K562 (cell line): ENCODE measurements at regions not wholly inside any gene's neighbourhood (a gene's known extent, or its start where the extent isn't known, plus 50 kb on each side); places are given as distances from the start of the nearest gene placed in this dataset.

ENCODE experiments used
- ATAC-seq: fragments of 200-7000 bp; cut with Tn5 transposase; 3 replicates; pipeline ENCODE4 v1.9.1; 2020; ENCODE audit warnings: moderate library complexity
- BruUV-seq: library from RNA; stranded (reverse); fragments of 400-500 nt; replicated peaks from 2 replicates; lab custom pipeline; 2021; lab: Mats Ljungman, UMichigan
- CTCF ChIA-PET: fragments of 300-600 bp; formaldehyde crosslinking; extraction: SDS; loops from one replicate; lab custom pipeline; 2021; ENCODE audit warnings: low intra/inter-chr PET ratio; lab: Yijun Ruan, JAX
- POLR2A ChIA-PET: fragments of 300-600, 350-650 bp; sonication (Branson Sonifier 250); formaldehyde crosslinking; extraction: SDS; loops from one replicate; lab custom pipeline; 2021; ENCODE audit warnings: antibody characterized with exemption, inconsistent platforms; lab: Yijun Ruan, JAX
- DNase-seq, 4 experiments: peaks; one replicate each; pipeline versions ENCODE4 v3.0.0 to v3.0.0-alpha.2; 2011 to 2018; ENCODE audit warnings: low spot score in 3 of 4, mixed read lengths in 3 of 4; ENCODE audit errors: extremely low read depth in 1 of 4
- FAIRE-seq: peaks from 2 replicates; lab custom pipeline; 2011; peaks lifted over from hg19 to GRCh38; lab: Jason Lieb, UNC
- H2AFZ ChIP-seq: 2 replicates; pipeline ENCODE4 v1.6.0; 2011; ENCODE audit warnings: low read depth, low read length, control low read depth, inconsistent platforms
- H3K27ac ChIP-seq: fragments of 200-600 bp; 3 replicates; pipeline ENCODE4 v1.8.0; 2011; ENCODE audit warnings: low read depth, mild to moderate bottlenecking, control low read depth, inconsistent platforms, low read length, moderate library complexity, mixed read lengths; ENCODE audit errors: extremely low read depth
- H3K27me3 ChIP-seq, 2 experiments: fragments of 300-600 bp in 1 of 2; 2 replicates in 1 of 2; 3 replicates in 1 of 2; pipeline versions ENCODE4 v1.6.0 to v1.8.0; 2011; ENCODE audit warnings: inconsistent platforms in 2 of 2, low read length in 2 of 2, mild to moderate bottlenecking in 1 of 2, mixed read lengths in 1 of 2, moderate library complexity in 1 of 2; ENCODE audit not compliant: control insufficient read depth in 2 of 2, insufficient read depth in 2 of 2
- H3K36me3 ChIP-seq: fragments of 300-600 bp; 3 replicates; pipeline ENCODE4 v1.8.0; 2011; ENCODE audit warnings: mild to moderate bottlenecking, low read length, inconsistent platforms; ENCODE audit not compliant: control insufficient read depth, insufficient read depth
- H3K4me1 ChIP-seq, 2 experiments: fragments of 200-600 bp in 1 of 2; replicated peaks in 1 of 2; 2 replicates in 1 of 2; 3 replicates in 1 of 2; pipeline versions ENCODE4 v1.5.1 to v1.8.0; 2011; ENCODE audit warnings: inconsistent platforms in 2 of 2, low read length in 2 of 2, mild to moderate bottlenecking in 1 of 2, mixed read lengths in 1 of 2, moderate library complexity in 1 of 2; ENCODE audit not compliant: control insufficient read depth in 2 of 2, insufficient read depth in 2 of 2
- H3K4me2 ChIP-seq: 2 replicates; pipeline ENCODE4 v1.6.1; 2011; ENCODE audit warnings: low read length, control low read depth, inconsistent platforms, mixed read lengths; ENCODE audit not compliant: insufficient read depth
- H3K4me3 ChIP-seq: fragments of 200-600 bp; sonication (generic), shearing (Covaris generic); 2 replicates; pipeline ENCODE4 v1.5.1; 2016; ENCODE audit warnings: control low read depth, inconsistent platforms
- H3K79me2 ChIP-seq: fragments of 200-600 bp; 3 replicates; pipeline ENCODE4 v1.8.0; 2011; ENCODE audit warnings: low read length, inconsistent platforms; ENCODE audit not compliant: control insufficient read depth, insufficient read depth
- H3K9ac ChIP-seq, 2 experiments: 2 replicates each; pipeline versions ENCODE4 v1.6.0 to v1.6.1; 2011; ENCODE audit warnings: low read depth in 2 of 2, low read length in 2 of 2, control low read depth in 1 of 2, inconsistent platforms in 1 of 2, mild to moderate bottlenecking in 1 of 2, mixed read lengths in 1 of 2; ENCODE audit not compliant: insufficient read depth in 1 of 2
- H3K9me1 ChIP-seq: one replicate; pipeline ENCODE4 v1.6.0; 2011; ENCODE audit warnings: inconsistent platforms, mild to moderate bottlenecking, low read length, moderate library complexity; ENCODE audit not compliant: control insufficient read depth, insufficient read depth
- H3K9me3 ChIP-seq: replicated peaks from 2 replicates; pipeline ENCODE4 v1.5.1; 2011; ENCODE audit warnings: low read depth, low read length, inconsistent platforms; ENCODE audit not compliant: control insufficient read depth, insufficient read depth
- H4K20me1 ChIP-seq: replicated peaks from 2 replicates; pipeline ENCODE4 v1.6.1; 2011; ENCODE audit warnings: low read length, inconsistent platforms, mixed read lengths; ENCODE audit not compliant: control insufficient read depth, insufficient read depth
- CBFA2T3 ChIP-seq: fragments of 450-650 bp; IDR thresholded peaks from 2 replicates; pipeline ENCODE4 v1.6.1; 2017
- CEBPB ChIP-seq: fragments of 450-650 bp; IDR thresholded peaks from 2 replicates; pipeline ENCODE4 v1.6.1; 2016; ENCODE audit warnings: missing genetic modification characterization, missing compliant biosample characterization
- HIVEP1 ChIP-seq: fragments of 250-450 bp; sonication (Bioruptor Pico); IDR thresholded peaks from 2 replicates; pipeline ENCODE4 v1.4.0; 2020; ENCODE audit warnings: mild to moderate bottlenecking
- HSF4 ChIP-seq: fragments of 250-450 bp; sonication (Bioruptor Pico); IDR thresholded peaks from 2 replicates; pipeline ENCODE4 v2.1.2; 2022; ENCODE audit warnings: mild to moderate bottlenecking, moderate library complexity, borderline replicate concordance
- KAT2B ChIP-seq: IDR thresholded peaks from one replicate; pipeline ENCODE4 v1.6.1; 2012; ENCODE audit warnings: low read depth, mild to moderate bottlenecking, control low read depth, inconsistent platforms, low read length, moderate library complexity
- KDM2B ChIP-seq: fragments of 250-450 bp; sonication (Bioruptor Pico); IDR thresholded peaks from 2 replicates; pipeline ENCODE4 v1.8.0; 2021; ENCODE audit warnings: mild to moderate bottlenecking, moderate library complexity
- LEF1 ChIP-seq: fragments of 450-650 bp; IDR thresholded peaks from 2 replicates; pipeline ENCODE4 v1.6.1; 2016; ENCODE audit warnings: mild to moderate bottlenecking
- MEIS2 ChIP-seq: fragments of 450-650 bp; IDR thresholded peaks from 2 replicates; pipeline ENCODE4 v1.6.1; 2014; ENCODE audit warnings: mild to moderate bottlenecking; ENCODE audit not compliant: partially characterized antibody
- NCOA2 ChIP-seq, 2 experiments: fragments of 450-650 bp; IDR thresholded peaks; 2 replicates each; pipeline ENCODE4 v1.6.1; 2018; ENCODE audit warnings: mild to moderate bottlenecking in 2 of 2, moderate library complexity in 1 of 2; ENCODE audit not compliant: partially characterized antibody in 2 of 2
- NCOA6 ChIP-seq: fragments of 450-650 bp; IDR thresholded peaks from 2 replicates; pipeline ENCODE4 v1.6.1; 2017; ENCODE audit warnings: mild to moderate bottlenecking
- NCOR1 ChIP-seq: fragments of 450-650 bp; IDR thresholded peaks from 2 replicates; pipeline ENCODE4 v1.6.1; 2016; ENCODE audit warnings: mild to moderate bottlenecking, moderate library complexity
- PBX2 ChIP-seq, 2 experiments: IDR thresholded peaks in 1 of 2; conservative IDR thresholded peaks in 1 of 2; 2 replicates each; pipeline ENCODE4 v1.6.1; 2016; ENCODE audit warnings: low read depth in 2 of 2, mild to moderate bottlenecking in 1 of 2, missing compliant biosample characterization in 1 of 2, missing genetic modification characterization in 1 of 2, moderate library complexity in 1 of 2
- SRF ChIP-seq, 2 experiments: fragments of 250-450, 450-650 bp in 1 of 2; sonication (Bioruptor Pico) in 1 of 2; sonication (generic) in 1 of 2; formaldehyde crosslinking; IDR thresholded peaks; 2 replicates each; pipeline versions ENCODE4 v1.5.0 to v1.5.1; 2020 to 2022; ENCODE audit warnings: mild to moderate bottlenecking in 1 of 2, missing genetic modification reagents in 1 of 2
- TRIM24 ChIP-seq, 2 experiments: fragments of 450-650 bp; IDR thresholded peaks; 2 replicates each; pipeline ENCODE4 v1.6.1; 2016
- U2AF2 ChIP-seq: fragments of 200-400 bp; formaldehyde crosslinking; optimal IDR thresholded peaks from 2 replicates; pipeline ENCODE3; 2017; ENCODE audit warnings: low read depth, mild to moderate bottlenecking, low read length
- ZBED1 ChIP-seq: IDR thresholded peaks from 2 replicates; pipeline ENCODE4 v1.6.1; 2014
- ZBTB43 ChIP-seq: sonication (generic); formaldehyde crosslinking; IDR thresholded peaks from 2 replicates; pipeline ENCODE4 v1.8.0; 2023; ENCODE audit warnings: mild to moderate bottlenecking, missing genetic modification reagents
- ZNF507 ChIP-seq: conservative IDR thresholded peaks from 2 replicates; pipeline ENCODE4 v1.6.1; 2017; ENCODE audit warnings: missing genetic modification characterization, missing compliant biosample characterization
- ZNF644 ChIP-seq: fragments of 200-800 bp; sonication (Bioruptor generic); IDR thresholded peaks from 2 replicates; pipeline ENCODE4 v1.6.1; 2016; ENCODE audit warnings: low read depth, missing genetic modification characterization, missing compliant biosample characterization
- ZNF717 ChIP-seq: fragments of 250-450 bp; sonication (Bioruptor Pico); IDR thresholded peaks from 2 replicates; pipeline ENCODE4 v1.5.0; 2021
- ZNF778 ChIP-seq: fragments of 450-650 bp; formaldehyde crosslinking; IDR thresholded peaks from 2 replicates; pipeline ENCODE4 v1.4.0; 2020; ENCODE audit warnings: mild to moderate bottlenecking, moderate library complexity
- WGBS: fragments of 100-300 bp; shearing (Covaris generic); methylation state at CpG from one replicate; pipeline ENCODE4 v1.1.6; 2016; ENCODE audit warnings: low coverage, mixed read lengths; ENCODE audit not compliant: insufficient coverage; ENCODE audit errors: missing lambda C conversion rate; 5-methylcytosine and 5-hydroxymethylcytosine counted together
- in situ Hi-C: fragments of 300-500 bp; cut with MboI; formaldehyde crosslinking; loops from 4 replicates; pipeline ENCODE4 v1.15.0; 2018; ENCODE audit warnings: inconsistent platforms, mixed read lengths
- intact Hi-C: fragments of 100-400 bp; cut with micrococcal nuclease; formaldehyde crosslinking; loops from 2 replicates; pipeline ENCODE4 v1.14.2; 2022

- no peak overlapping the region for H3K4me3 ChIP-seq
- ChIA-PET CTCF (no interaction called here), POLR2A (interaction anchor here (0.7 to 1.1 kb wide), 2 partner anchors 27 to 158 kb away, joined by 3 to 4 read pairs; no protein-coding TSS in a partner anchor)
- peak overlapping the region; percentile 53 for H3K4me2 ChIP-seq
- no peak overlapping the region; the same call in 2 of the 3 replicates for H3K27ac ChIP-seq
- no peaks in the 10 kb centered on the region for H3K9me1 ChIP-seq
- H3K9me3 ChIP-seq = no peaks in the 10 kb centered on the region; the same call in 1 of the 2 replicates
- H2AFZ ChIP-seq = peak overlapping the region; percentile 68
- H3K4me1 ChIP-seq = peaks cover 0 to 18% of the 10 kb centered on the region in 2 experiments; a peak in 3 of 5 replicates
- peak; percentile 78 for ATAC-seq
- H3K9ac ChIP-seq = no peak overlapping the region
- FAIRE-seq = peak; percentile 71
- BruUV-seq = no TSS peak
- H3K79me2 ChIP-seq = no peaks in the 10 kb centered on the region
- peak in 3 of 4 experiments; percentile 18 to 46 (median 41) for DNase-seq
- in situ Hi-C loops (no loop called here), intact Hi-C loops (no loop called here)
- no peaks in the 10 kb centered on the region for H3K27me3 ChIP-seq
- no peaks in the 10 kb centered on the region for H3K36me3 ChIP-seq
- 25% methylated on average over 5 of the region's 5 CpGs for WGBS
- H4K20me1 ChIP-seq = no peaks in the 10 kb centered on the region
- TF ChIP-seq SRF (CRISPR knock-in tag; IDR thresholded peaks at IDR 0.05) = no peak
- peak; percentile 23 for TF ChIP-seq MEIS2
- no peak for TF ChIP-seq PBX2 (CRISPR knock-in tag; IDR thresholded peaks at IDR 0.05; ENCODE audit: low read depth)
- no peak for TF ChIP-seq PBX2 (tag; conservative IDR thresholded peaks at IDR 0.05; ENCODE audit: low read depth)
- peak; percentile 78 for TF ChIP-seq CBFA2T3
- no peak for TF ChIP-seq HSF4
- TF ChIP-seq NCOA2 (IDR thresholded peaks at IDR 0.05; ENCODE audit: partially characterized antibody in 2 of 2) = no peak
- no peak for TF ChIP-seq HIVEP1 (CRISPR knock-in tag)
- no peak for TF ChIP-seq KDM2B
- peak; percentile 38; the same call in 1 of the 2 replicates for TF ChIP-seq NCOR1
- TF ChIP-seq TRIM24 (IDR thresholded peaks at IDR 0.05) = no peak
- no peak for TF ChIP-seq NCOA6
- TF ChIP-seq ZBTB43 = no peak
- TF ChIP-seq ZNF717 = no peak
- no peak for TF ChIP-seq KAT2B
- no peak for TF ChIP-seq ZNF507 (tag)
- TF ChIP-seq CEBPB (tag) = 0 out of 2 replicates have a peak, but pooled peaks have one; percentile 15
- TF ChIP-seq LEF1 = no peak
- no peak for TF ChIP-seq U2AF2
- no peak for TF ChIP-seq ZBED1
- no peak for TF ChIP-seq ZNF644 (tag)
- no peak for TF ChIP-seq ZNF778
Measured at GRCh38 chrX:109926743-109927662, 75.9 kb upstream of the TMEM164 start.
